Bone marrow (tissue), 2 donors: ENCODE measurements at regions not wholly inside any gene's neighbourhood (a gene's known extent, or its start where the extent isn't known, plus 50 kb on each side); places are given as distances from the start of the nearest gene placed in this dataset.

Experiments used
- DNase-seq, 2 donors: peaks; one replicate each; lab custom pipeline; 2025; lab: John Stamatoyannopoulos, UW

GRCh38 chr13:91086936-91087716 is 260.4 kb upstream of the MIR17HG start:
- no peak for DNase-seq

DNA sequence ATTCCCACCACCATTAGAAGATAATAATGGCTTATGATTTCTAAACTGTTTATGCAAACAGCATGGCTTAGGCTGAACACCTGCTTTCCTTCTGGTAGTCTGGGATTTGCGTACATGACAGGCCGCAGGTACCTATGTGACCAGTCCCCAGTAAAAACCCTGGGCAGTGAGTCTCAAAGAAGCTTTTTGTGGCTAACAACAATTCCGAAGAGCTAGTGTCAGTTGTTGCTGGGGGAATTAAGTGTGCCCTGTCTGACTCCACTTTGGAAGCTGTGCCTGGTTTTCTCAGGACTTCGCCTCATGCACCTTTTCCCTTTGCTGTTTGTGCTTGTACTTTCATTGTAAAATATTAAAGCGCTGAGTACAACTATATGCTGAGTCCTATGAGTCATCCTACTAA is 250.2 kb upstream of the MIR17HG start:
- no peak for DNase-seq

- no peak for DNase-seq
Observed at GRCh38 chr13:91099877-91100276, 247.6 kb upstream of the MIR17HG start.

GRCh38 chr13:91100944-91101343 is 246.5 kb upstream of the MIR17HG start:
- no peak for DNase-seq

DNA sequence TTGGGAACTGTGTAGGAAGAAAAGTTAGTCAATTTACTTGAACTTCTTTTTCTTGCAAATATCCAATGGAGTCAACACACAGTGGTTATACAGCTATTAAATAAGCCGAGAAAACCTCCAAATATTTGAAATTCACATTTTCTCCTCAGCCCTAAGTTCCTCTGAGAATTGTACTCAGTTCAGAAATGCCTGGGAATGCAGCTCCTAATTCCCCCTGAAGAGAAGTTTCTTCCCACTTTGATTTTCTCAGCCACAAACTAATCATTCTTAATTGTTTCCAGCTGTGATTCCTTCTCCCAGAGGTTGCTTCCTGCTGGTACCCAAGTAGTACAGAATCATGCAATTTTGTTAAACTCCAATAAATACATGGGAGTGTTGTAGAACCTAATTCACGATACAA is 246.1 kb upstream of the MIR17HG start:
- no peak for DNase-seq

- DNase-seq, result no peak
Observed at GRCh38 chr13:91105270-91105669, 242.2 kb upstream of the MIR17HG start.

DNA sequence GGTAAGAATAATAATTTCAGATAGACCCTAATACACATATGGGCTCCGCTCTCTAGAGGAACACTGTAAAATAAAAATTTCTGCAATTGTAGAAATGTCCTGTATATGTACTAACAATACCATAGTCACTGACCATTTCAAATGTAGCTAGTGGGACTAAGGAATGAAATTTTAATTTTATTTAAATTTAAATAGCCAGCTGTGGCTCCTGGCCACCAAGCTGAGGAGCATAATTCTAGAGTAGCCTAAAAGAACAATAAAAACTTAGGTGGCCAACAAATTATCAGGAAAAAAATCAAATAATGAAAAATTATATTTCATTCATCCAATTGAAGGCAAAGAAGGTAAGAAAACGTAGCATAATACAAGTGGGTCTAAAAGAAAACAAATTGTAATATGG is 240.9 kb upstream of the MIR17HG start:
- no peak for DNase-seq

DNA sequence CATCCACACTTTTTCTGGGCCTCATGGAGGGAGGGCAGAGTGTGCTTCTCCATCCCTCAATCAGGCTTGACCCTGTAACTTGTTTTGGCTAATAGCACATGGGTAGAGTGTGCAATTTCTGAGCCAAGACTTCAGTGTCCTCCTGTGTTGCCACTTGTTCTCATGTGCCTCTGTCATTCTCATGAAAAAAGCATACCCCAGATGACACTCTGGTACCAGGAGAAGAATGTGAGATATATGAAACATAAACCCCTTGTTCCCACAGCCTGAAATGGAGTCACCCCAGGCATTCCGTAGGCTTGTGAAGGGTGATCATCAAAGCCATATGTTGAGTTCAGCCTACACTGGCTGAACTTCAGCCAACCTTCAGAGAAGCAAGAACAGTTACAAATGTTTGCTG is 239.2 kb upstream of the MIR17HG start:
- DNase-seq, result no peak

- DNase-seq, result no peak
Observed at GRCh38 chr13:91111476-91112200, 235.8 kb upstream of the MIR17HG start.

DNA sequence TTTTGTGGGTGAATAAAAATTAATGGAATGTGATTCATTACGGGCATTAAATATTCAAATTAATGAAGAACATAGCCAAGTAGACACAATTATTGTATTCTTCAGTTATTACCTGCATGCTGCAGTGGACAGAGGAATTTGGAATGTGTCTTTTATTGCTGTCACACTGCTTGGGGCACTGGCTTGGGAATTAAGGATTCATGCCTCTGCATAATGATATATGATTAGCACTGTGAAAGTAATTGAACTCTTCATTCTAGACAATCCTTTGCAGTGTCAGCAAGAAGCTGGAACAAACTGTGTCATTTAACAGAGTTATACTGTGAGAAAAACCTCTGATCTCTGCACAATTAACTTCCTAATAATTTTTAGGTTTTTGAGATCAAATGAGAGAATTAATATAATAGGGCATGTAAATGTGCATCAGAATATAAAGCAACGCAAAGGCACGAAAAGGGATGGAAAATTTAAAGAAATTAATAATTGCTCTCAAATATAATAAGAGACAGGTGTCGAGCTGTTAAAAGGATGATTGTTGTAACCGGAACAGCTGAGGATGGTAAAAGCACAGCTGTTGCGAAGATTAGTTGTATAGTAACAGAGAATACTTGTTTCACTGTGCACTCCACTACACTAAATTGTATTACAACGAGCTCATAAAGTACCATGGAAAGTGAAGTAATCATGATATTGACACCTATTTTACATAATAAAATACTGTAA is 235.1 kb upstream of the MIR17HG start:
- DNase-seq, result no peak

DNA sequence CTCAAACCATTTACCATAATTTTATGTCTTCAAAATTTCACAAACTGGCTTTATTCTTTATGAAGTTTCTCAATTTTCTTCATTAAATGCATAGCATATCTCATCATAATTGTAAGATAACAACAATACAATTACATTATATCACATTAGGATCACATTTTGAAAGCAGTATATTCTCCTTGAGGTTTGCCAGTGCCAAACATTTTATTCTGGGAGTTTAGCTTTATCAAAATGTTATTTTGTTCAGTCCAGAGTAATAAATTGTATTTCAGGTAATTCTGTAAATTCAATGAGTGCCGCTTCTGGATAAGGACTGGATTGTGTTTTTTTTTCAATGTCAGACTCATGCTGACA is 234.6 kb upstream of the MIR17HG start:
- no peak for DNase-seq

DNA sequence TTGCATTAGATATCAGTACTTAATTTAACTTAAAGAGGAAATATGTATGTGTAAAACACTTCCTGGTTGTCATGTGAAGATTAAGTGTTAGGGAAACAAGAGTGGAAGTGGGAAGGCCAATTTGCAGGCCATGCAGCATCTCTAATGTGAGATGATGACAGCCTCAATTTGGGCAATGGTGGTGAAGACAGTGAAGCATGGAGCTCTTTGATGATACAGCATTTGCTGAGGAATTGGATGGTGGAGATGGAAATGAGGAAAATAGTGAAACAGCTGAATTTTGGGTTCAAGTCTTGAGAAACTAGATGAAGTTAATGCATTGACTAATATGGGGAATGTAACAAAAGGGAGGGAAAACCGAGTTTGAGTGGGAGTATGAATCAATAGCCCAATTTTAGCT is 231.7 kb upstream of the MIR17HG start:
- no peak for DNase-seq

- no peak for DNase-seq
Observed at GRCh38 chr13:91117351-91117750, 230.1 kb upstream of the MIR17HG start.

- no peak for DNase-seq
Observed at GRCh38 chr13:91119643-91120042, 227.8 kb upstream of the MIR17HG start.

DNA sequence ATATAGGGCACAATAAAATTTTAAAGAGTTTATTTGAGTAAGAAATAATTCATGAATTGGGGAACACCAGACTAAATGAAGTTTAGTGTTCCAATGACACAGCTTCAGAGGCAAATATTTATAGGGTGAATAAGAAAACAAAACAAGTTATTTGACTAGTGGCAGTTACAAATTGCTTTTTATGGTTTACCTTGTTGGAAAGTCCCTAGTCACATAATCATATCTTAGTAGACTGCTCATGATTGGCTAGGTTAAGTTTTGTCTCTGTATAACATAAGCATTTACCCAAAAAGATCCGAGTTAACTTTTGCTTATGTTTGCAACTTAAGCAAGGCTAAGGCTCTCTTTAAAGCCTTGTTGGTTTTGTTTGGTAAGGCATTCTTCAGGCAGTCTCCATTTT is 224.7 kb upstream of the MIR17HG start:
- no peak for DNase-seq

GRCh38 chr13:91123456-91124127 is 223.9 kb upstream of the MIR17HG start:
- DNase-seq, result no peak

DNA sequence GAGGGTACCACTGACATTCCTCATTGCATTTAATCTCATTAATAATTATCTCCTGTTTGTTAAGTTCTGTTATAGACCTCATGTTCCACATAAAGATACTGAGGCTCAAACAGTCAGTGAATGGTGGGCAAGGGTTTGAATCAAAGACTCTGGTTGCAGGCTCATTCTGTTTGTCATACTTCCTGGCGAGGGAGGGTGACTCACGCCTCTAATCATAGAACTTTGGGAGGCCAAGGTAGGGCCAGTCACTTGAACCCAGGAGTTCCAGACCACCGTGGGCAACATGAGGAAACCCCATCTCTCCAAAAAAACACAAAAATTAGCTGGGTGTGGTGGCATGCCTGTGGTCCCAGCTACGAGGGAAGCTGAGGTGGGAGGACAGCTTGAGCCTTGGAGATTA is 220.7 kb upstream of the MIR17HG start:
- DNase-seq, result no peak

DNA sequence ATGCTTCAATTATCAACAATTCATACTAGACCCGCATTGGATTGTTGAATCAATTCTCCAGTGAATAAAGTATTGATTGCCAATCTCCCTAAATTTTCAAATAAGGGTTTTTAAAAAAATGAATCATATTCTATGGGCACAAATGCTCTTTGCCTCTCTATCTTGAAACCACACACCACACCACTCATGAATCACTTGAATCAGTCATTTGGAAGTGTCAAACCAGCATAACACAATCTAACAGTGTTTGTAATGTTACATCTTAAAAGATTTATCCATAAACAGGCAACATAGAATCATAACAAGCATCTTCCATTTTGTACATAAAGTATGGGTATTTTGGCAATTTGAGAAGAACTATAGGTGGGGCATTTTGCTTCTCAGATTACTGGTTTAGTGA is 219.5 kb upstream of the MIR17HG start:
- no peak for DNase-seq

DNA sequence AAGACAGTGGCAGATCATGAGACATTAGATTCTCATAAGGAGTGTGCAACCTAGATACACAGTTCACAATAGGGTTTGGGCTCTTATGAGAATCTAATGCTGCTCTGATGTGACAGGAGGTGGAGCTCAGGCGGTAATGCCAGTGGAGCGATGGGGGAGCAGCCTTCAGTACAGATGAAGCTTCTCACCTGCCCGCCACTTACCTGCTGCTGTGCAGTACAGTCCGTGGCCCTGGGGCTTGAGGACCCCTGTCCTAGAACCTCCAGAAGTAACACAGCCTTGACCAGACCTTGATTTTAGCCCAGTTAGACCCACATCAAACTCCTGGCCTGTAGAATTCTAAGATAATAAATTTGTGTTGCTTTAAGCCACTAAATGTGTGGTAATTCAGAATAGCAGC is 215.1 kb upstream of the MIR17HG start:
- no peak for DNase-seq

DNA sequence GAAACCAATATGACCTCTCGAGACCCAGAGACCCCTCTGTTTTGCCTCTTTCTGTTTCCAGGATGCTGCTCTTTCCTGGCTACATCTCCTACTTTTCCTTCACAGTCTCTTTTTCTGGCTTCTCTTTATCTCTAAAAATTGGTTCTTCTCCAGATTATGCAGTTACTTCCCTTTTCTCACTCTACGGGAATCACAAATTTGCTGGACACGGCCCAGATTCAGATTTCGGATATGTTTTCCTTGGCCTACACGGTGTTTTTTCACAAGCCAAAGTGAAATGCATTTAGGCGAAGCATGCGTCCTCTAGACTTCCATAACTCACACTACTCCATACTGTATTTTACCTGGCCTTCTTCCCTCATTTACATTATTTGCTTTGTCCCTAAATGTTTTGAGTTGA is 214.7 kb upstream of the MIR17HG start:
- DNase-seq, result no peak

- DNase-seq, result peak in 1 of 2 donors; percentile 51
Observed at GRCh38 chr13:91133941-91134802, 213.3 kb upstream of the MIR17HG start.

DNA sequence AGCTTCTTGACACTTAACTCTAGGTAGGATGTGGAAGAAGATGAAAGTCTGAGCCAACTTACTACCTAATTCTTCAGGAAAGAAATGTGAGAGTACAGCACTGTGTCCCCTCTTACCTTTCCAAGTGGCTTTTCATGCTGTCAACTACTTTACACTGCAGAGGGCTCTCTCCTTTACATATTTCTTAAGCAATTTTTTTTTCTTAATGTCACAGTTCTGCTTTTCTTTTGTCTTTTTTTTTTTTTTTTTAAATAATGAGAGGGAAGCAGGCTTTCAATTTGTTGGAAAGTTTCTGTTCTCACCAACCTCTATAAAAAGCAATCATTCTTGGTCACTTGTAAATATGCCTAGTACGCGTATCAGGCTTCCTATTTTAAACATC is 212.7 kb upstream of the MIR17HG start:
- DNase-seq, result peak in 1 of 2 donors; percentile 58
